HL-60 (cell line): ENCODE measurements at regions not wholly inside any gene's neighbourhood (a gene's known extent, or its start where the extent isn't known, plus 50 kb on each side); places are given as distances from the start of the nearest gene placed in this dataset.

ENCODE experiments used
- POLR2AphosphoS5 ChIP-seq: IDR thresholded peaks from 2 replicates; pipeline ENCODE4 v1.6.1; 2012; ENCODE audit warnings: low read depth
- TF ChIP-seq, protein P1 (sequence below): IDR thresholded peaks from one replicate; pipeline ENCODE4 v1.5.1; 2011; ENCODE audit warnings: low read length, control low read depth, inconsistent platforms; ENCODE audit not compliant: insufficient read depth

DNA sequence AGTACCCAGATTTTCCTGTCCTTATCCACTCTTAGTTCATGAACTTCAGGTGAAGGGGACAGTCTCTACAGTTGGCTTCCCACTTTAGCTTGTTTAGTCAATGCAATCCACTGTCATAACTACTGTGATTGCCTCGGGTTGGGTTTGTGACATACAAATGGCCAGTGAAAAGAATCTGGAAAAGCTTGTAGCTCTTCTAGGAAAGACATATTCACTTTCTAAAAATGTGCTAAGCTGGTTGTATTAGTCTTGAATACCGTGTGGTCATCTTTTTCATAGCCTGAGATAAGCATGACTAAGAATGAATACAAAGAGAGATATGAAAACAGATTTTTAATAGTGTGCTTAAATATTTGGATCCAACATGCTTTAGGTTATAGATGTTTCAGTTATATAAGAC, 1443.5 kb upstream of the IGFBP7 start:
- TF ChIP-seq, protein P1, sequence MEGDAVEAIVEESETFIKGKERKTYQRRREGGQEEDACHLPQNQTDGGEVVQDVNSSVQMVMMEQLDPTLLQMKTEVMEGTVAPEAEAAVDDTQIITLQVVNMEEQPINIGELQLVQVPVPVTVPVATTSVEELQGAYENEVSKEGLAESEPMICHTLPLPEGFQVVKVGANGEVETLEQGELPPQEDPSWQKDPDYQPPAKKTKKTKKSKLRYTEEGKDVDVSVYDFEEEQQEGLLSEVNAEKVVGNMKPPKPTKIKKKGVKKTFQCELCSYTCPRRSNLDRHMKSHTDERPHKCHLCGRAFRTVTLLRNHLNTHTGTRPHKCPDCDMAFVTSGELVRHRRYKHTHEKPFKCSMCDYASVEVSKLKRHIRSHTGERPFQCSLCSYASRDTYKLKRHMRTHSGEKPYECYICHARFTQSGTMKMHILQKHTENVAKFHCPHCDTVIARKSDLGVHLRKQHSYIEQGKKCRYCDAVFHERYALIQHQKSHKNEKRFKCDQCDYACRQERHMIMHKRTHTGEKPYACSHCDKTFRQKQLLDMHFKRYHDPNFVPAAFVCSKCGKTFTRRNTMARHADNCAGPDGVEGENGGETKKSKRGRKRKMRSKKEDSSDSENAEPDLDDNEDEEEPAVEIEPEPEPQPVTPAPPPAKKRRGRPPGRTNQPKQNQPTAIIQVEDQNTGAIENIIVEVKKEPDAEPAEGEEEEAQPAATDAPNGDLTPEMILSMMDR: no peak
- TF ChIP-seq POLR2AphosphoS5: no peak
